ENCODE measurements at regions not wholly inside any gene's neighbourhood (a gene's known extent, or its start where the extent isn't known, plus 50 kb on each side); places are given as distances from the start of the nearest gene placed in this dataset.

GRCh38 chr4:170697845-170698244, 608.1 kb upstream of the AADAT start:
- TF ChIP-seq CTCF (IDR thresholded peaks at IDR 0.05) = no peak
- TF ChIP-seq POLR2A (IDR thresholded peaks at IDR 0.05) = no peak

All from gastroesophageal sphincter (tissue), 3 donors.